Mucosa of gallbladder (tissue), 1 donor: ENCODE measurements at regions not wholly inside any gene's neighbourhood (a gene's known extent, or its start where the extent isn't known, plus 50 kb on each side); places are given as distances from the start of the nearest gene placed in this dataset.

Experiments used
- DNase-seq: peaks from one replicate; pipeline ENCODE4 v3.0.0-alpha.2; 2020; ENCODE audit warnings: low spot score
- donor health status: DM: no; HTN: no; CAD: no.

DNA sequence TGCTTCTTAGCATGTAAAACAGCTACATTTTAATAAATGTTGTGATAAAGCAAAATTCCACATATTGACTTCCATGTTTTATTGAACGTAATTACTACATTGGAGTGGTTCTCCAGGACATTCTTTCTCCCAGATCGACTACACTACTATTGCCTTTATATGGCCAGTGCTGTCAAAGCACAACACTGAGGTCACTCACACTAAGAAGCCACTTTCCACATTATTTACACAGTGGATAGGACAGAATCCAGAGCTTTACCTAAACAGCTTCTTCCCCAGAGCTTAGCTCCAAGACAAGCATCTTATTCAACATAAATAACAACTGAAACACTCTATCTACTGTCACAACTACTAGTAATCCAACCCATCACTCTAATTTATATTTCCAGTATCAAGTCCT, 73.9 kb upstream of the WDR75 start:
- DNase-seq = no peak

DNA sequence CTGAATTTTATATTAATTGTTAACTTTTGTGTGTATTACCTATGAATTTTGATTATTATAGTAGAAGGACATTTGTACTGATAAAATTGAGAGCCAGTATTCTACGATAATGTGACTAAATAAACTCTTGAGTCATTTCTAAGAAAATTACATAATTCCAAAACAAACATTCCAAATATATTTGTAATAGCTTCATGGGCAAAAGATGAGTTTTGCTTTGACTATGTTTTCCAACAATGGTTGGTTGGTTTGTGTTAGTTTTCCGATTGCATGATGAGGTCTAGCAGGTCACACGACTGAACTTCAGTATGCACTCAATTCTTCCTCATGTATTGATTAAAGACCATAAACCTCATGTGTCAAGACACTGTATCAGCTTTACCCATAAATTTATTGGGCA, 71.7 kb upstream of the WDR75 start:
- DNase-seq = no peak

GRCh38 chr2:189370719-189371118, 70.6 kb upstream of the WDR75 start:
- DNase-seq = no peak

DNA sequence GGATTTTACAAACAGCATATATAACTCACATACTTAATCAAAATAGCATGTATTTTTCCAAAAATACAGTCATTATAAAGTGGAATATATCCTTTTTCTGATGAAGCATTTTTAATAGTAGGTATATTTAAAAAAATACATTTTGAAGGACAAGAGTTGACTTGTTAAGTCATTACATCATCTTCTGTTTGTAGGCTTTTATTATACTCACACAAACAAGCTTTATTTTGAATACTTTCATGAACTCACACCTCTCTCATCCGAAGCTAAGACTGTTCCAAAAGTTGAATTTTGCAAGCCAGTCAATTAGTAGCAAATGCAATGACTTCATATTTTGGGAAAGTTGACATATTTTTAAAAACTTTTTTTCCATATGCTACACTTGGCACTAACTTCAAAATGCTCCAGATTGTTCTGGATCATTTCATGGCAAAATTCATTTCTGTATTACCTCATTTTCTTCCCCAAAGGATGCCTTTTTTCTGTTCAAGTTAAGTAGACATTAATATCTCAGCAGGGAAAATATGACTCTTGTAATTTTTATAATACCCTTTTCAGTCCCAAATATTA, 68.5 kb upstream of the WDR75 start:
- no peak for DNase-seq

GRCh38 chr2:189374481-189374880, 66.8 kb upstream of the WDR75 start:
- DNase-seq = no peak

GRCh38 chr2:189375842-189376241, 65.4 kb upstream of the WDR75 start:
- no peak for DNase-seq

DNA sequence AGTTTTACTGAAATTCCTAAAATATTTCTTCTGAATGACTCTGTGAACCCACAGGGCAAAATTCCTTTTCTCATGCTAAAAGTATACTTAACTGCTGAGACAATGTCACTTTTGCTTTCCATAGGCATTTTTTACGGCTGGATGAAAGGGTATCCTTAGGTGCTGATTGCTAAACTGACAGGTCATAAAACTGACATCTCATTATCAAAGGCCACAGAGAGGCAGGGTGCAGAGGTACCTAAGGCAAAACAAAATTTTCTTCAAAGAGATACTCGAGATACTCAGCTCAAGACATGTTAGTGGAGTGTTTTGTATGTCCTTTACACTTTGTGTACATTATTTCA, 62.0 kb upstream of the WDR75 start:
- no peak for DNase-seq

GRCh38 chr2:189379731-189380261, 61.5 kb upstream of the WDR75 start:
- DNase-seq = no peak

GRCh38 chr2:189382668-189383067, 58.6 kb upstream of the WDR75 start:
- no peak for DNase-seq

DNA sequence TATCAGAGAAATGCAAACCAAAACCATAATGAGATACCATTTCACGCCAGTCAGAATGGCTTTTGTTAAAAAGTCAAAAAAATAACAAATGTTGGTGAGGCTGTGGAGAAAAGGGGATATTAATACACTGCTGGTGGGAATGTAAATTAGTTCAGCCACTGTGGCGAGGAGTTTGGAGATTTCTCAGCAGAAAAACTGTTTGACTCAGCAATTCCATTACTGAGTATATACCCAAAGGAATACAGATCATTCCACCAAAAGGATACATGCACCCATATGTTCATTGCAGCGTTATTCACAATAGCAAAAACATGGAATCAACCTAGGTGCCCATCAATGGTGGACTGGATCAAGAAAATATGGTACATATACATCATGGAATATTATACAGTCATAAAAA, 54.5 kb upstream of the WDR75 start:
- no peak for DNase-seq

GRCh38 chr2:189391201-189391600, 50.1 kb upstream of the WDR75 start:
- DNase-seq = no peak
